GM23338 (cell line): ENCODE measurements at regions not wholly inside any gene's neighbourhood (a gene's known extent, or its start where the extent isn't known, plus 50 kb on each side); places are given as distances from the start of the nearest gene placed in this dataset.

Experiments
- ATAC-seq: fragments of 200-7000 bp; cut with Tn5 transposase; 3 replicates; pipeline ENCODE4 v1.9.1; 2020
- DNase-seq: peaks from one replicate; pipeline ENCODE4 v3.0.0-alpha.2; 2015; ENCODE audit warnings: low spot score
- H2AFZ ChIP-seq: fragments of 200-600 bp; sonication (generic); 2 replicates; pipeline ENCODE4 v1.8.0; 2016; ENCODE audit warnings: antibody characterized with exemption, mild to moderate bottlenecking, moderate library complexity
- H3F3A ChIP-seq: fragments of 200-600 bp; sonication (generic); replicated peaks from 2 replicates; pipeline ENCODE4 v1.8.0; 2017; ENCODE audit warnings: antibody characterized with exemption, mixed run types, low read depth
- H3K27ac ChIP-seq: fragments of 200-600 bp; sonication (generic); 2 replicates; pipeline ENCODE4 v1.6.1; 2016; ENCODE audit warnings: low read depth
- H3K27me3 ChIP-seq: fragments of 200-600 bp; sonication (generic); 2 replicates; pipeline ENCODE4 v1.8.0; 2016; ENCODE audit warnings: mild to moderate bottlenecking, mixed run types, moderate library complexity; ENCODE audit not compliant: insufficient read depth
- H3K36me3 ChIP-seq: fragments of 200-600 bp; sonication (generic); 2 replicates; pipeline ENCODE4 v1.8.0; 2016; ENCODE audit warnings: mild to moderate bottlenecking; ENCODE audit not compliant: insufficient read depth
- H3K4me1 ChIP-seq: fragments of 200-600 bp; sonication (generic); 2 replicates; pipeline ENCODE4 v1.8.0; 2016; ENCODE audit warnings: mild to moderate bottlenecking, moderate library complexity; ENCODE audit not compliant: insufficient read depth
- H3K4me2 ChIP-seq: fragments of 200-600 bp; sonication (generic); 2 replicates; pipeline ENCODE4 v1.7.1; 2017; ENCODE audit warnings: mixed run types
- H3K4me3 ChIP-seq: fragments of 200-600 bp; sonication (generic); 2 replicates; pipeline ENCODE4 v1.6.1; 2016; ENCODE audit warnings: mixed run types
- H3K79me2 ChIP-seq: fragments of 200-600 bp; sonication (generic); replicated peaks from 2 replicates; pipeline ENCODE4 v1.8.0; 2017; ENCODE audit warnings: mild to moderate bottlenecking; ENCODE audit not compliant: insufficient read depth
- H3K9me2 ChIP-seq: fragments of 200-600 bp; sonication (generic); 2 replicates; pipeline ENCODE4 v1.8.0; 2017; ENCODE audit not compliant: insufficient read depth
- H4K20me1 ChIP-seq: fragments of 200-600 bp; sonication (generic); replicated peaks from 2 replicates; pipeline ENCODE4 v1.8.0; 2017; ENCODE audit warnings: mild to moderate bottlenecking; ENCODE audit not compliant: insufficient read depth
- H3K27ac Mint-ChIP-seq: 2 replicates; pipeline ENCODE4 v1.8.0; 2020; ENCODE audit warnings: inconsistent platforms, mild to moderate bottlenecking, moderate library complexity, mixed read lengths
- H3K27me3 Mint-ChIP-seq: 3 replicates; pipeline ENCODE4 v1.8.0; 2022; ENCODE audit warnings: low read depth, mild to moderate bottlenecking, moderate library complexity, mixed read lengths, inconsistent platforms; ENCODE audit not compliant: insufficient read depth, poor library complexity
- H3K36me3 Mint-ChIP-seq: 3 replicates; pipeline ENCODE4 v1.8.0; 2021; ENCODE audit warnings: low read depth, mild to moderate bottlenecking, inconsistent platforms, moderate library complexity, mixed read lengths
- H3K4me1 Mint-ChIP-seq: 3 replicates; pipeline ENCODE4 v1.8.0; 2020; ENCODE audit warnings: mild to moderate bottlenecking, inconsistent platforms, mixed read lengths
- H3K4me3 Mint-ChIP-seq: 3 replicates; pipeline ENCODE4 v1.8.0; 2021; ENCODE audit warnings: moderate library complexity, mild to moderate bottlenecking, inconsistent platforms, mixed read lengths
- H3K9me3 Mint-ChIP-seq: 3 replicates; pipeline ENCODE4 v1.8.0; 2020; ENCODE audit warnings: moderate library complexity, mild to moderate bottlenecking, inconsistent platforms, mixed read lengths
- CREB1 ChIP-seq: fragments of 250-450 bp; sonication (Bioruptor Pico); IDR thresholded peaks from 2 replicates; pipeline ENCODE4 v1.5.0; 2020; ENCODE audit warnings: low read depth, mild to moderate bottlenecking, moderate library complexity
- EZH2 ChIP-seq: fragments of 200-600 bp; sonication (generic); IDR thresholded peaks from one replicate; pipeline ENCODE4 v1.8.0; 2017; ENCODE audit warnings: antibody characterized with exemption, mild to moderate bottlenecking, low read depth; ENCODE audit not compliant: unreplicated experiment
- EZH2phosphoT487 ChIP-seq: fragments of 200-600 bp; sonication (generic); IDR thresholded peaks from one replicate; pipeline ENCODE4 v1.8.1; 2018; ENCODE audit warnings: antibody characterized with exemption; ENCODE audit not compliant: unreplicated experiment
- JUNB ChIP-seq: IDR thresholded peaks from one replicate; pipeline ENCODE4 v1.6.1; 2016; ENCODE audit warnings: antibody characterized with exemption; ENCODE audit not compliant: unreplicated experiment
- NANOG ChIP-seq: IDR thresholded peaks from 2 replicates; pipeline ENCODE4 v1.6.1; 2016; ENCODE audit warnings: antibody characterized with exemption, borderline replicate concordance
- POLR2AphosphoS5 ChIP-seq: IDR thresholded peaks from 2 replicates; pipeline ENCODE4 v1.6.1; 2016; ENCODE audit warnings: antibody characterized with exemption, low read depth
- STAT1 ChIP-seq: IDR thresholded peaks from one replicate; pipeline ENCODE4 v1.6.1; 2016; ENCODE audit warnings: antibody characterized with exemption; ENCODE audit not compliant: unreplicated experiment
- ZNF114 ChIP-seq: fragments of 250-450 bp; sonication (Bioruptor Pico); IDR thresholded peaks from 2 replicates; pipeline ENCODE4 v1.5.0; 2020; ENCODE audit warnings: mild to moderate bottlenecking, moderate library complexity
- ZNF331 ChIP-seq: fragments of 250-450 bp; sonication (Bioruptor Pico); IDR thresholded peaks from 2 replicates; pipeline ENCODE4 v1.5.0; 2020; ENCODE audit warnings: low read depth, mild to moderate bottlenecking, moderate library complexity
- TF ChIP-seq, protein P1 (sequence below), 2 experiments: fragments of 200-600 bp in 1 of 2; sonication (generic) in 1 of 2; conservative IDR thresholded peaks; 2 replicates each; pipeline versions ENCODE4 v1.5.1 to v1.6.1; 2016 to 2017; ENCODE audit warnings: antibody characterized with exemption in 2 of 2, low read depth in 2 of 2, mild to moderate bottlenecking in 2 of 2, moderate library complexity in 1 of 2
- TF ChIP-seq, protein P2 (sequence below): IDR thresholded peaks from 2 replicates; pipeline ENCODE4 v1.6.1; 2016; ENCODE audit warnings: antibody characterized with exemption
- TF ChIP-seq, protein P3 (sequence below): IDR thresholded peaks from one replicate; pipeline ENCODE4 v1.6.1; 2018; ENCODE audit warnings: antibody characterized with exemption; ENCODE audit not compliant: unreplicated experiment
- TF ChIP-seq, protein P4 (sequence below): fragments of 250-450 bp; sonication (Bioruptor Pico); IDR thresholded peaks from 2 replicates; pipeline ENCODE4 v1.5.0; 2020; ENCODE audit warnings: mild to moderate bottlenecking, moderate library complexity

DNA sequence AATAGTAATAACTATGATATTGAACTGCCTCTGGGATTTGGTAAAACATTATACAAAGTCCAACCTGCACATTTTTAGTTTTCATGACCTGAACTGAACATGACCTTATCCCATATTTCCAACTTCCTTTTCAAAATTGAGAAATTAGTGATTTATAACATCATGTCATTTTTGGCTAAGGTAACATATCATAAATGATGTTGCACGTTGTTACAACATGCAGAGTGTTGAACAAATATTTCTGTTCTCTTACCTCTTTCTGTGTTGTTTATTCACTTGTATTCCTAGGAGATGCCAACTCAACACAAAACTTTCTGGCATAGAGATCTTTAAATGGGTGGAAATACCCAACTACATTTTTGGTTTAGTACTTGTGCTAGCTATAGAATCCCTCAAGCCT lies 496.0 kb downstream of the SLC6A15 start:
- H4K20me1 ChIP-seq, result no peaks in the 10 kb centered on the region

More for the DNA sequence above, 496.0 kb downstream of the SLC6A15 start:
- Histone ChIP-seq H3K27me3 (no peaks in the 10 kb centered on the region), H3K79me2 (no peaks in the 10 kb centered on the region), H3F3A (no peaks in the 10 kb centered on the region), H3K27ac (no peak overlapping the region), H2AFZ (no peak overlapping the region), H3K4me2 (no peak overlapping the region), H3K4me1 (no peaks in the 10 kb centered on the region), H3K36me3 (no peaks in the 10 kb centered on the region), H3K9me2 (no peaks in the 10 kb centered on the region), H3K4me3 (no peak overlapping the region)
- Mint-ChIP-seq H3K4me1 (no peaks in the 10 kb centered on the region), H3K27ac (no peak overlapping the region), H3K4me3 (no peak overlapping the region), H3K27me3 (no peaks in the 10 kb centered on the region), H3K36me3 (no peaks in the 10 kb centered on the region), H3K9me3 (no peaks in the 10 kb centered on the region)
- DNase-seq, result no peak
- TF ChIP-seq NANOG (no peak), STAT1 (no peak), ZNF331 (CRISPR knock-in tag) (no peak), CREB1 (CRISPR knock-in tag) (no peak), EZH2phosphoT487 (no peak), EZH2 (no peak), JUNB (no peak), ZNF114 (CRISPR knock-in tag) (no peak), POLR2AphosphoS5 (no peak)
- TF ChIP-seq, protein P1, sequence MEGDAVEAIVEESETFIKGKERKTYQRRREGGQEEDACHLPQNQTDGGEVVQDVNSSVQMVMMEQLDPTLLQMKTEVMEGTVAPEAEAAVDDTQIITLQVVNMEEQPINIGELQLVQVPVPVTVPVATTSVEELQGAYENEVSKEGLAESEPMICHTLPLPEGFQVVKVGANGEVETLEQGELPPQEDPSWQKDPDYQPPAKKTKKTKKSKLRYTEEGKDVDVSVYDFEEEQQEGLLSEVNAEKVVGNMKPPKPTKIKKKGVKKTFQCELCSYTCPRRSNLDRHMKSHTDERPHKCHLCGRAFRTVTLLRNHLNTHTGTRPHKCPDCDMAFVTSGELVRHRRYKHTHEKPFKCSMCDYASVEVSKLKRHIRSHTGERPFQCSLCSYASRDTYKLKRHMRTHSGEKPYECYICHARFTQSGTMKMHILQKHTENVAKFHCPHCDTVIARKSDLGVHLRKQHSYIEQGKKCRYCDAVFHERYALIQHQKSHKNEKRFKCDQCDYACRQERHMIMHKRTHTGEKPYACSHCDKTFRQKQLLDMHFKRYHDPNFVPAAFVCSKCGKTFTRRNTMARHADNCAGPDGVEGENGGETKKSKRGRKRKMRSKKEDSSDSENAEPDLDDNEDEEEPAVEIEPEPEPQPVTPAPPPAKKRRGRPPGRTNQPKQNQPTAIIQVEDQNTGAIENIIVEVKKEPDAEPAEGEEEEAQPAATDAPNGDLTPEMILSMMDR (conservative IDR thresholded peaks at IDR 0.05; ENCODE audit: low read depth in 2 of 2), result no peak
- TF ChIP-seq, protein P2, sequence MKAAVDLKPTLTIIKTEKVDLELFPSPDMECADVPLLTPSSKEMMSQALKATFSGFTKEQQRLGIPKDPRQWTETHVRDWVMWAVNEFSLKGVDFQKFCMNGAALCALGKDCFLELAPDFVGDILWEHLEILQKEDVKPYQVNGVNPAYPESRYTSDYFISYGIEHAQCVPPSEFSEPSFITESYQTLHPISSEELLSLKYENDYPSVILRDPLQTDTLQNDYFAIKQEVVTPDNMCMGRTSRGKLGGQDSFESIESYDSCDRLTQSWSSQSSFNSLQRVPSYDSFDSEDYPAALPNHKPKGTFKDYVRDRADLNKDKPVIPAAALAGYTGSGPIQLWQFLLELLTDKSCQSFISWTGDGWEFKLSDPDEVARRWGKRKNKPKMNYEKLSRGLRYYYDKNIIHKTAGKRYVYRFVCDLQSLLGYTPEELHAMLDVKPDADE, result no peak
- TF ChIP-seq, protein P3, sequence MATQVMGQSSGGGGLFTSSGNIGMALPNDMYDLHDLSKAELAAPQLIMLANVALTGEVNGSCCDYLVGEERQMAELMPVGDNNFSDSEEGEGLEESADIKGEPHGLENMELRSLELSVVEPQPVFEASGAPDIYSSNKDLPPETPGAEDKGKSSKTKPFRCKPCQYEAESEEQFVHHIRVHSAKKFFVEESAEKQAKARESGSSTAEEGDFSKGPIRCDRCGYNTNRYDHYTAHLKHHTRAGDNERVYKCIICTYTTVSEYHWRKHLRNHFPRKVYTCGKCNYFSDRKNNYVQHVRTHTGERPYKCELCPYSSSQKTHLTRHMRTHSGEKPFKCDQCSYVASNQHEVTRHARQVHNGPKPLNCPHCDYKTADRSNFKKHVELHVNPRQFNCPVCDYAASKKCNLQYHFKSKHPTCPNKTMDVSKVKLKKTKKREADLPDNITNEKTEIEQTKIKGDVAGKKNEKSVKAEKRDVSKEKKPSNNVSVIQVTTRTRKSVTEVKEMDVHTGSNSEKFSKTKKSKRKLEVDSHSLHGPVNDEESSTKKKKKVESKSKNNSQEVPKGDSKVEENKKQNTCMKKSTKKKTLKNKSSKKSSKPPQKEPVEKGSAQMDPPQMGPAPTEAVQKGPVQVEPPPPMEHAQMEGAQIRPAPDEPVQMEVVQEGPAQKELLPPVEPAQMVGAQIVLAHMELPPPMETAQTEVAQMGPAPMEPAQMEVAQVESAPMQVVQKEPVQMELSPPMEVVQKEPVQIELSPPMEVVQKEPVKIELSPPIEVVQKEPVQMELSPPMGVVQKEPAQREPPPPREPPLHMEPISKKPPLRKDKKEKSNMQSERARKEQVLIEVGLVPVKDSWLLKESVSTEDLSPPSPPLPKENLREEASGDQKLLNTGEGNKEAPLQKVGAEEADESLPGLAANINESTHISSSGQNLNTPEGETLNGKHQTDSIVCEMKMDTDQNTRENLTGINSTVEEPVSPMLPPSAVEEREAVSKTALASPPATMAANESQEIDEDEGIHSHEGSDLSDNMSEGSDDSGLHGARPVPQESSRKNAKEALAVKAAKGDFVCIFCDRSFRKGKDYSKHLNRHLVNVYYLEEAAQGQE, result no peak
- TF ChIP-seq, protein P4, sequence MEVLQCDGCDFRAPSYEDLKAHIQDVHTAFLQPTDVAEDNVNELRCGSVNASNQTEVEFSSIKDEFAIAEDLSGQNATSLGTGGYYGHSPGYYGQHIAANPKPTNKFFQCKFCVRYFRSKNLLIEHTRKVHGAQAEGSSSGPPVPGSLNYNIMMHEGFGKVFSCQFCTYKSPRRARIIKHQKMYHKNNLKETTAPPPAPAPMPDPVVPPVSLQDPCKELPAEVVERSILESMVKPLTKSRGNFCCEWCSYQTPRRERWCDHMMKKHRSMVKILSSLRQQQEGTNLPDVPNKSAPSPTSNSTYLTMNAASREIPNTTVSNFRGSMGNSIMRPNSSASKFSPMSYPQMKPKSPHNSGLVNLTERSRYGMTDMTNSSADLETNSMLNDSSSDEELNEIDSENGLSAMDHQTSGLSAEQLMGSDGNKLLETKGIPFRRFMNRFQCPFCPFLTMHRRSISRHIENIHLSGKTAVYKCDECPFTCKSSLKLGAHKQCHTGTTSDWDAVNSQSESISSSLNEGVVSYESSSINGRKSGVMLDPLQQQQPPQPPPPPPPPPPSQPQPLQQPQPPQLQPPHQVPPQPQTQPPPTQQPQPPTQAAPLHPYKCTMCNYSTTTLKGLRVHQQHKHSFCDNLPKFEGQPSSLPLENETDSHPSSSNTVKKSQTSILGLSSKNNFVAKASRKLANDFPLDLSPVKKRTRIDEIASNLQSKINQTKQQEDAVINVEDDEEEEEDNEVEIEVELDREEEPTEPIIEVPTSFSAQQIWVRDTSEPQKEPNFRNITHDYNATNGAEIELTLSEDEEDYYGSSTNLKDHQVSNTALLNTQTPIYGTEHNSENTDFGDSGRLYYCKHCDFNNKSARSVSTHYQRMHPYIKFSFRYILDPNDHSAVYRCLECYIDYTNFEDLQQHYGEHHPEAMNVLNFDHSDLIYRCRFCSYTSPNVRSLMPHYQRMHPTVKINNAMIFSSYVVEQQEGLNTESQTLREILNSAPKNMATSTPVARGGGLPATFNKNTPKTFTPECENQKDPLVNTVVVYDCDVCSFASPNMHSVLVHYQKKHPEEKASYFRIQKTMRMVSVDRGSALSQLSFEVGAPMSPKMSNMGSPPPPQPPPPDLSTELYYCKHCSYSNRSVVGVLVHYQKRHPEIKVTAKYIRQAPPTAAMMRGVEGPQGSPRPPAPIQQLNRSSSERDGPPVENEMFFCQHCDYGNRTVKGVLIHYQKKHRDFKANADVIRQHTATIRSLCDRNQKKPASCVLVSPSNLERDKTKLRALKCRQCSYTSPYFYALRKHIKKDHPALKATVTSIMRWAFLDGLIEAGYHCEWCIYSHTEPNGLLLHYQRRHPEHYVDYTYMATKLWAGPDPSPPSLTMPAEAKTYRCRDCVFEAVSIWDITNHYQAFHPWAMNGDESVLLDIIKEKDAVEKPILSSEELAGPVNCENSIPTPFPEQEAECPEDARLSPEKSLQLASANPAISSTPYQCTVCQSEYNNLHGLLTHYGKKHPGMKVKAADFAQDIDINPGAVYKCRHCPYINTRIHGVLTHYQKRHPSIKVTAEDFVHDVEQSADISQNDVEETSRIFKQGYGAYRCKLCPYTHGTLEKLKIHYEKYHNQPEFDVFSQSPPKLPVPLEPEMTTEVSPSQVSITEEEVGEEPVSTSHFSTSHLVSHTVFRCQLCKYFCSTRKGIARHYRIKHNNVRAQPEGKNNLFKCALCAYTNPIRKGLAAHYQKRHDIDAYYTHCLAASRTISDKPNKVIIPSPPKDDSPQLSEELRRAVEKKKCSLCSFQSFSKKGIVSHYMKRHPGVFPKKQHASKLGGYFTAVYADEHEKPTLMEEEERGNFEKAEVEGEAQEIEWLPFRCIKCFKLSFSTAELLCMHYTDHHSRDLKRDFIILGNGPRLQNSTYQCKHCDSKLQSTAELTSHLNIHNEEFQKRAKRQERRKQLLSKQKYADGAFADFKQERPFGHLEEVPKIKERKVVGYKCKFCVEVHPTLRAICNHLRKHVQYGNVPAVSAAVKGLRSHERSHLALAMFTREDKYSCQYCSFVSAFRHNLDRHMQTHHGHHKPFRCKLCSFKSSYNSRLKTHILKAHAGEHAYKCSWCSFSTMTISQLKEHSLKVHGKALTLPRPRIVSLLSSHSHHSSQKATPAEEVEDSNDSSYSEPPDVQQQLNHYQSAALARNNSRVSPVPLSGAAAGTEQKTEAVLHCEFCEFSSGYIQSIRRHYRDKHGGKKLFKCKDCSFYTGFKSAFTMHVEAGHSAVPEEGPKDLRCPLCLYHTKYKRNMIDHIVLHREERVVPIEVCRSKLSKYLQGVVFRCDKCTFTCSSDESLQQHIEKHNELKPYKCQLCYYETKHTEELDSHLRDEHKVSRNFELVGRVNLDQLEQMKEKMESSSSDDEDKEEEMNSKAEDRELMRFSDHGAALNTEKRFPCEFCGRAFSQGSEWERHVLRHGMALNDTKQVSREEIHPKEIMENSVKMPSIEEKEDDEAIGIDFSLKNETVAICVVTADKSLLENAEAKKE (CRISPR knock-in tag), result no peak
- ATAC-seq, result no peak
